Heart left ventricle (tissue), 13 donors: ENCODE measurements at regions not wholly inside any gene's neighbourhood (a gene's known extent, or its start where the extent isn't known, plus 50 kb on each side); places are given as distances from the start of the nearest gene placed in this dataset.

ENCODE experiments used
- POLR2A ChIP-seq, 2 donors: fragments of 450-650 bp; IDR thresholded peaks; one replicate each; pipeline ENCODE4 v1.6.1; 2017; ENCODE audit warnings: antibody characterized with exemption in 2 of 2, mild to moderate bottlenecking in 2 of 2, moderate library complexity in 2 of 2
- TF ChIP-seq, protein P1 (sequence below), 12 donors: fragments of 200-600 bp; sonication (generic) in 4 of 12; IDR thresholded peaks; one replicate each; pipeline versions ENCODE4 v1.5.0 to v1.8.0; 2018 to 2022; ENCODE audit warnings: antibody characterized with exemption in 12 of 12, mild to moderate bottlenecking in 5 of 12
- donor health status: ischemic (EF 13 %, LVEDD 7.1; RV severe dilation, severe dysfunction).
- donor health status: DM: no; HTN: yes; CAD: no.
- donor health status: DM: no; HTN: no; CAD: no.
- donor health status: ischemic (EF 25% LVEDD 6.9; RV normal size, moderate dysfunction).
- donor health status: ischemic (EF 25% LVEDD 5.7; RV mildly dilated, moderate dysfunction).
- donor health status: ischemic (EF 35%, LVEDD 5.7; RV mildly dilated, moderate dysfunction).
- donor health status: nonischemic (EF 11% LVEDD 7.7; RV severe dilation, severe dysfunction).
- donor health status: DM: yes; HTN: yes; CAD: no.
- donor health status: PGD.
- donor health status: ischemic (EF 29% LVEDD 5.4; RV normal size, mild dysfunction).
- donor health status: nonischemic (EF 23%, LVEDD 6.1; RV moderate dilation, normal function).

DNA sequence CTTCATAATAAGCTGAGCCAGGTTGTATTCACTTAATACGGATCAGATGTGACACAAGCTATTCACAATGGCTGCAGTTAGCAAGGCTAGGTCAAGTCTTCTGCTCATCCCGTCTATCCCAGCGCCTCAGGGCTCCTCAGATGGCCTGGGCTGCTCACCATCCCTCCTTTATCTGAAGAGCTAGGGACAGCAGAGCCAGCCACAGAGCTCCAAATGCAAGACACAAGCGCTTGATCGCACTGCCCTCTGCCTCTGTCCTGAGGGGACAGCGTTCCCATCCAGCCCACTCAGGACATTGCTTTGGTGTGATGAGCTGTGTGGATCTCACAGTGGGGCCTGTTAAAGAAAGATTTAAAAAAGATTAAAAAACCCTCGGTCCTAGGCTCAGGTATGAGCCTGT is 254.4 kb upstream of the HS6ST1 start:
- TF ChIP-seq, protein P1, sequence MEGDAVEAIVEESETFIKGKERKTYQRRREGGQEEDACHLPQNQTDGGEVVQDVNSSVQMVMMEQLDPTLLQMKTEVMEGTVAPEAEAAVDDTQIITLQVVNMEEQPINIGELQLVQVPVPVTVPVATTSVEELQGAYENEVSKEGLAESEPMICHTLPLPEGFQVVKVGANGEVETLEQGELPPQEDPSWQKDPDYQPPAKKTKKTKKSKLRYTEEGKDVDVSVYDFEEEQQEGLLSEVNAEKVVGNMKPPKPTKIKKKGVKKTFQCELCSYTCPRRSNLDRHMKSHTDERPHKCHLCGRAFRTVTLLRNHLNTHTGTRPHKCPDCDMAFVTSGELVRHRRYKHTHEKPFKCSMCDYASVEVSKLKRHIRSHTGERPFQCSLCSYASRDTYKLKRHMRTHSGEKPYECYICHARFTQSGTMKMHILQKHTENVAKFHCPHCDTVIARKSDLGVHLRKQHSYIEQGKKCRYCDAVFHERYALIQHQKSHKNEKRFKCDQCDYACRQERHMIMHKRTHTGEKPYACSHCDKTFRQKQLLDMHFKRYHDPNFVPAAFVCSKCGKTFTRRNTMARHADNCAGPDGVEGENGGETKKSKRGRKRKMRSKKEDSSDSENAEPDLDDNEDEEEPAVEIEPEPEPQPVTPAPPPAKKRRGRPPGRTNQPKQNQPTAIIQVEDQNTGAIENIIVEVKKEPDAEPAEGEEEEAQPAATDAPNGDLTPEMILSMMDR (IDR thresholded peaks at IDR 0.05): no peak
- no peak for TF ChIP-seq POLR2A (IDR thresholded peaks at IDR 0.05)
